Retinal pigment epithelial cell (primary cell): ENCODE measurements at regions not wholly inside any gene's neighbourhood (a gene's known extent, or its start where the extent isn't known, plus 50 kb on each side); places are given as distances from the start of the nearest gene placed in this dataset.

Experiments
- DNase-seq: peaks from one replicate; pipeline ENCODE4 v3.0.0-alpha.2; 2010; ENCODE audit warnings: low read depth
- H3K4me3 ChIP-seq: 2 replicates; pipeline ENCODE4 v1.5.1; 2011; ENCODE audit warnings: mild to moderate bottlenecking, low read length, control low read depth, moderate library complexity
- CTCF ChIP-seq: conservative IDR thresholded peaks from 2 replicates; pipeline ENCODE4 v1.5.1; 2011; ENCODE audit warnings: low read depth, low read length, control low read depth, inconsistent platforms

- H3K4me3 ChIP-seq, result no peak overlapping the region
- DNase-seq, result no peak
- no peak for TF ChIP-seq CTCF
Observed at GRCh38 chr2:16008856-16009255, 68.5 kb downstream of the MYCN start.

GRCh38 chr2:16008331-16008850, 68.0 kb downstream of the MYCN start:
- no peak for TF ChIP-seq CTCF
- DNase-seq, result no peak
- H3K4me3 ChIP-seq, result no peak overlapping the region

GRCh38 chr2:16007167-16007934, 67.0 kb downstream of the MYCN start:
- TF ChIP-seq CTCF, result no peak
- DNase-seq, result no peak
- H3K4me3 ChIP-seq, result no peak overlapping the region

- DNase-seq, result no peak
- TF ChIP-seq CTCF, result no peak
- no peak overlapping the region for H3K4me3 ChIP-seq
Observed at GRCh38 chr2:16006537-16007166, 66.3 kb downstream of the MYCN start.

- no peak for DNase-seq
- no peak for TF ChIP-seq CTCF
Observed at GRCh38 chr2:16005816-16006536, 65.6 kb downstream of the MYCN start.

GRCh38 chr2:16005389-16005788, 65.0 kb downstream of the MYCN start:
- H3K4me3 ChIP-seq, result no peak overlapping the region
- DNase-seq, result no peak
- no peak for TF ChIP-seq CTCF

More at GRCh38 chr2:16005816-16006536, 65.6 kb downstream of the MYCN start:
- no peak overlapping the region for H3K4me3 ChIP-seq
